ENCODE measurements at regions not wholly inside any gene's neighbourhood (a gene's known extent, or its start where the extent isn't known, plus 50 kb on each side); places are given as distances from the start of the nearest gene placed in this dataset.

DNA sequence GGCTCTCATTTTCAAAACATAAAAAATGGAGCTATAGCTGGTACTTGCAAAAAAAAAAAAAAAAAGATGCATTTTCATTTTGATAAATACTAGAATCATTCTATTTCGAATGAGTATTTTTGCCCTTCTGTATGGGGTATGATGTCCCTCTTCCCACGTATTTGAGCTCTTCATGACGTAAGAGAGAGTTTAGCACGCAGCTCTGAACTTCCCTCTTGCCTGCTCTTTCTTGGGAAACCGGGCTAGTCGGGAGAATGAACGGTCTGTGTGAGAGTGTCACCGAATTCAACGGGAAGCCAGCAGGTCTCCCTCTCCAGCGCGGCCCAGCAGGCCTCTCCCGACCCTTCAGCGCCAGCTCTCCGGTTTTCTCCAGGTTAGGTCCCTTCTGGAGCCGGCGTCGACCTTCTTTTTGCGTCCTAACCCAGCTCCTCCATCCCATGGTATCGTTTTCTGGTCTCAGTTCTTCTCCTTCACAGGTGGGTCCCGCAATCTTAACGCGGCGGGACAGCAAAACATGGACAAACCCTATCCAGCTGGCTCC is 159.2 kb upstream of the PITRM1 start:
- TF ChIP-seq, protein P1, sequence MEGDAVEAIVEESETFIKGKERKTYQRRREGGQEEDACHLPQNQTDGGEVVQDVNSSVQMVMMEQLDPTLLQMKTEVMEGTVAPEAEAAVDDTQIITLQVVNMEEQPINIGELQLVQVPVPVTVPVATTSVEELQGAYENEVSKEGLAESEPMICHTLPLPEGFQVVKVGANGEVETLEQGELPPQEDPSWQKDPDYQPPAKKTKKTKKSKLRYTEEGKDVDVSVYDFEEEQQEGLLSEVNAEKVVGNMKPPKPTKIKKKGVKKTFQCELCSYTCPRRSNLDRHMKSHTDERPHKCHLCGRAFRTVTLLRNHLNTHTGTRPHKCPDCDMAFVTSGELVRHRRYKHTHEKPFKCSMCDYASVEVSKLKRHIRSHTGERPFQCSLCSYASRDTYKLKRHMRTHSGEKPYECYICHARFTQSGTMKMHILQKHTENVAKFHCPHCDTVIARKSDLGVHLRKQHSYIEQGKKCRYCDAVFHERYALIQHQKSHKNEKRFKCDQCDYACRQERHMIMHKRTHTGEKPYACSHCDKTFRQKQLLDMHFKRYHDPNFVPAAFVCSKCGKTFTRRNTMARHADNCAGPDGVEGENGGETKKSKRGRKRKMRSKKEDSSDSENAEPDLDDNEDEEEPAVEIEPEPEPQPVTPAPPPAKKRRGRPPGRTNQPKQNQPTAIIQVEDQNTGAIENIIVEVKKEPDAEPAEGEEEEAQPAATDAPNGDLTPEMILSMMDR (IDR thresholded peaks at IDR 0.05) = no peak
- no peak for TF ChIP-seq EZH2phosphoT487 (IDR thresholded peaks at IDR 0.05)

Measured in neural progenitor cell (in vitro differentiated cells).